ENCODE measurements at regions not wholly inside any gene's neighbourhood (a gene's known extent, or its start where the extent isn't known, plus 50 kb on each side); places are given as distances from the start of the nearest gene placed in this dataset.
"Not testable (repeated sequence)": the region's sequence is repeated elsewhere in the genome, so short reads cannot be mapped to it uniquely, and the experiment has no call there.

DNA sequence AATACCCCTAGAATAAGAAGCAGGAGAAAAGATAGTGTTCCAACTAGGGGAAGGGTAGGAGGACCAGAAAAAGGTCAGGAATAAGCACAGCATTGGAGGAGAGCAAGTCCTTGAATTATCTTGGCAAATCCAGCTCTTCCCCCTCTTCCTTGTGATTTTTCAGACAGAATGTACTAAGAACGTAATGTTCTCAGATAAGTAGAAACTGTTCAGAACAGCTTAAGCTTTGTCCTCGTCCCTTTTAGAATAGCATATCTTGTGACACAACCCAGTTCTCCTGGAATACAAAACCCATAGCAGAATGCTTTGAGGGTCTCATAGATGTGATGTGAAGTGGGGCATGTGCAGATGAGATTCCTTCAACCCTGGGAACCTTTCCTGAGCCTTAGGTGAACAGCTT lies 97.4 kb downstream of the EMB start:
- Histone ChIP-seq H3K27ac (ENCODE audit: low read length) (no peak overlapping the region), H3K4me2 (ENCODE audit: low read length) (no peak overlapping the region), H3K9ac (ENCODE audit: low read length) (no peak overlapping the region), H3K36me3 (ENCODE audit: insufficient read depth, low read length) (no peaks in the 10 kb centered on the region), H3K79me2 (replicated peaks; ENCODE audit: insufficient read depth, low read length) (no peaks in the 10 kb centered on the region), H3K9me3 (ENCODE audit: low read length) (no peaks in the 10 kb centered on the region), H3F3A (ENCODE audit: insufficient read depth, low read length, poor library complexity, severe bottlenecking) (no peaks in the 10 kb centered on the region), H3K9me2 (ENCODE audit: insufficient read depth, low read length) (no peaks in the 10 kb centered on the region), H3K4me3 (ENCODE audit: low read length) (no peak overlapping the region), H4K20me1 (ENCODE audit: insufficient read depth) (no peaks in the 10 kb centered on the region), H3K27me3 (ENCODE audit: insufficient read depth, low read depth, low read length) (no peaks in the 10 kb centered on the region), H2AFZ (ENCODE audit: low read depth, low read length) (no peak overlapping the region)
- TF ChIP-seq SMC3 (conservative IDR thresholded peaks at IDR 0.05; ENCODE audit: poor library complexity) (no peak), POLR2AphosphoS5 (IDR thresholded peaks at IDR 0.05) (no peak), RAD21 (conservative IDR thresholded peaks at IDR 0.05) (no peak), TAF1 (IDR thresholded peaks at IDR 0.05; ENCODE audit: low read depth) (no peak), EZH2 (IDR thresholded peaks at IDR 0.05; ENCODE audit: borderline replicate concordance, insufficient read depth, low read length, poor library complexity, severe bottlenecking) (no peak), MXI1 (conservative IDR thresholded peaks at IDR 0.05; ENCODE audit: poor library complexity, severe bottlenecking) (no peak), EP300 (conservative IDR thresholded peaks at IDR 0.05; ENCODE audit: poor library complexity, severe bottlenecking) (no peak)
- TF ChIP-seq, protein P1, sequence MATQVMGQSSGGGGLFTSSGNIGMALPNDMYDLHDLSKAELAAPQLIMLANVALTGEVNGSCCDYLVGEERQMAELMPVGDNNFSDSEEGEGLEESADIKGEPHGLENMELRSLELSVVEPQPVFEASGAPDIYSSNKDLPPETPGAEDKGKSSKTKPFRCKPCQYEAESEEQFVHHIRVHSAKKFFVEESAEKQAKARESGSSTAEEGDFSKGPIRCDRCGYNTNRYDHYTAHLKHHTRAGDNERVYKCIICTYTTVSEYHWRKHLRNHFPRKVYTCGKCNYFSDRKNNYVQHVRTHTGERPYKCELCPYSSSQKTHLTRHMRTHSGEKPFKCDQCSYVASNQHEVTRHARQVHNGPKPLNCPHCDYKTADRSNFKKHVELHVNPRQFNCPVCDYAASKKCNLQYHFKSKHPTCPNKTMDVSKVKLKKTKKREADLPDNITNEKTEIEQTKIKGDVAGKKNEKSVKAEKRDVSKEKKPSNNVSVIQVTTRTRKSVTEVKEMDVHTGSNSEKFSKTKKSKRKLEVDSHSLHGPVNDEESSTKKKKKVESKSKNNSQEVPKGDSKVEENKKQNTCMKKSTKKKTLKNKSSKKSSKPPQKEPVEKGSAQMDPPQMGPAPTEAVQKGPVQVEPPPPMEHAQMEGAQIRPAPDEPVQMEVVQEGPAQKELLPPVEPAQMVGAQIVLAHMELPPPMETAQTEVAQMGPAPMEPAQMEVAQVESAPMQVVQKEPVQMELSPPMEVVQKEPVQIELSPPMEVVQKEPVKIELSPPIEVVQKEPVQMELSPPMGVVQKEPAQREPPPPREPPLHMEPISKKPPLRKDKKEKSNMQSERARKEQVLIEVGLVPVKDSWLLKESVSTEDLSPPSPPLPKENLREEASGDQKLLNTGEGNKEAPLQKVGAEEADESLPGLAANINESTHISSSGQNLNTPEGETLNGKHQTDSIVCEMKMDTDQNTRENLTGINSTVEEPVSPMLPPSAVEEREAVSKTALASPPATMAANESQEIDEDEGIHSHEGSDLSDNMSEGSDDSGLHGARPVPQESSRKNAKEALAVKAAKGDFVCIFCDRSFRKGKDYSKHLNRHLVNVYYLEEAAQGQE (IDR thresholded peaks at IDR 0.05; ENCODE audit: borderline replicate concordance), result no peak
- TF ChIP-seq, protein P2, sequence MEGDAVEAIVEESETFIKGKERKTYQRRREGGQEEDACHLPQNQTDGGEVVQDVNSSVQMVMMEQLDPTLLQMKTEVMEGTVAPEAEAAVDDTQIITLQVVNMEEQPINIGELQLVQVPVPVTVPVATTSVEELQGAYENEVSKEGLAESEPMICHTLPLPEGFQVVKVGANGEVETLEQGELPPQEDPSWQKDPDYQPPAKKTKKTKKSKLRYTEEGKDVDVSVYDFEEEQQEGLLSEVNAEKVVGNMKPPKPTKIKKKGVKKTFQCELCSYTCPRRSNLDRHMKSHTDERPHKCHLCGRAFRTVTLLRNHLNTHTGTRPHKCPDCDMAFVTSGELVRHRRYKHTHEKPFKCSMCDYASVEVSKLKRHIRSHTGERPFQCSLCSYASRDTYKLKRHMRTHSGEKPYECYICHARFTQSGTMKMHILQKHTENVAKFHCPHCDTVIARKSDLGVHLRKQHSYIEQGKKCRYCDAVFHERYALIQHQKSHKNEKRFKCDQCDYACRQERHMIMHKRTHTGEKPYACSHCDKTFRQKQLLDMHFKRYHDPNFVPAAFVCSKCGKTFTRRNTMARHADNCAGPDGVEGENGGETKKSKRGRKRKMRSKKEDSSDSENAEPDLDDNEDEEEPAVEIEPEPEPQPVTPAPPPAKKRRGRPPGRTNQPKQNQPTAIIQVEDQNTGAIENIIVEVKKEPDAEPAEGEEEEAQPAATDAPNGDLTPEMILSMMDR (IDR thresholded peaks at IDR 0.05; ENCODE audit: poor library complexity, severe bottlenecking), result no peak

DNA sequence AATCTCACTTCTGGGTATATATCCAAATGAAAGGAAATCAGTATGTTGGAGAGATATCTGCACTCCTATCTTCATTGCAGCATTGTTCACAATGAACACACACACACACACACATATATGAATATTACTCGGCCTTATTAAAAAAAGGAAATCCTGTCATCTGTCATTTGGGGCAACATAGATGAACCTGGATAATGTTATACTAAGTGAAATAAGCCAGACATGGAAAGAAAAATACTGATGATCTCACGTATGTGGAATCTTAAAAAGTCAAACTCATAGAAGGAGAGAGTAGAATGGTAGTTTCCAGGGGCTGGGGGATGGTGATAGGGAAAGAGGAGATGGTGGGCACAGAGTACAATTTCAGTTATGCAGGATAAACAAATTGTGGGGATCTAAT lies 100.3 kb downstream of the EMB start:
- Histone ChIP-seq H3K27ac (ENCODE audit: low read length) (no peak overlapping the region), H4K20me1 (ENCODE audit: insufficient read depth) (no peaks in the 10 kb centered on the region), H3K9ac (ENCODE audit: low read length) (no peak overlapping the region), H3K9me2 (ENCODE audit: insufficient read depth, low read length) (no peaks in the 10 kb centered on the region), H3K4me2 (ENCODE audit: low read length) (no peak overlapping the region), H3K4me3 (ENCODE audit: low read length) (no peak overlapping the region), H2AFZ (ENCODE audit: low read depth, low read length) (no peak overlapping the region), H3K27me3 (ENCODE audit: insufficient read depth, low read depth, low read length) (no peaks in the 10 kb centered on the region), H3K79me2 (replicated peaks; ENCODE audit: insufficient read depth, low read length) (no peaks in the 10 kb centered on the region), H3F3A (ENCODE audit: insufficient read depth, low read length, poor library complexity, severe bottlenecking) (no peaks in the 10 kb centered on the region), H3K36me3 (ENCODE audit: insufficient read depth, low read length) (no peaks in the 10 kb centered on the region), H3K9me3 (ENCODE audit: low read length) (no peaks in the 10 kb centered on the region)
- TF ChIP-seq RAD21 (conservative IDR thresholded peaks at IDR 0.05) (no peak), MXI1 (conservative IDR thresholded peaks at IDR 0.05; ENCODE audit: poor library complexity, severe bottlenecking) (no peak), EP300 (conservative IDR thresholded peaks at IDR 0.05; ENCODE audit: poor library complexity, severe bottlenecking) (no peak), TAF1 (IDR thresholded peaks at IDR 0.05; ENCODE audit: low read depth) (no peak), SMC3 (conservative IDR thresholded peaks at IDR 0.05; ENCODE audit: poor library complexity) (no peak), EZH2 (IDR thresholded peaks at IDR 0.05; ENCODE audit: borderline replicate concordance, insufficient read depth, low read length, poor library complexity, severe bottlenecking) (no peak), POLR2AphosphoS5 (IDR thresholded peaks at IDR 0.05) (no peak)
- TF ChIP-seq, protein P1 (IDR thresholded peaks at IDR 0.05; ENCODE audit: borderline replicate concordance), result no peak
- TF ChIP-seq, protein P2 (IDR thresholded peaks at IDR 0.05; ENCODE audit: poor library complexity, severe bottlenecking), result no peak

DNA sequence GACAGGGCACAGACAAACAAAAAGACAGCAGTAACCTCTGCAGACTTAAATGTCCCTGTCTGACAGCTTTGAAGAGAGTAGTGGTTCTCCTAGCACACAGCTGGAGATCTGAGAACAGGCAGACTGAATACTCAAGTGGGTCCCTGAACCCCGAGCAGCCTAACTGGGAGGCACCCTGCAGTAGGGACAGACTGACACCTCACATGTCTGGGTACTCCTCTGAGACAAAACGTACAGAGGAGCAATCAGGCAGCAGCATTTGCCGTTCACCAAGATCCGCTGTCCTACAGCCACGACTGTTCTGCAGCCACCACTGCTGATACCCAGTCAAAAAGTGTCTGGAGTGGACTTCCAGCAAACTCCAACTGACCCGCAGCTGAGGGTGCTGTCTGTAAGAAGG lies 110.5 kb downstream of the EMB start:
- not testable (repeated sequence) for H3K4me2 ChIP-seq (ENCODE audit: low read length); H3K27me3 ChIP-seq (ENCODE audit: insufficient read depth, low read depth, low read length); H3K36me3 ChIP-seq (ENCODE audit: insufficient read depth, low read length); H3K9me2 ChIP-seq (ENCODE audit: insufficient read depth, low read length); H4K20me1 ChIP-seq (ENCODE audit: insufficient read depth); H2AFZ ChIP-seq (ENCODE audit: low read depth, low read length); H3K9ac ChIP-seq (ENCODE audit: low read length); H3K4me3 ChIP-seq (ENCODE audit: low read length); H3K79me2 ChIP-seq (replicated peaks; ENCODE audit: insufficient read depth, low read length); H3K9me3 ChIP-seq (ENCODE audit: low read length); H3F3A ChIP-seq (ENCODE audit: insufficient read depth, low read length, poor library complexity, severe bottlenecking); H3K27ac ChIP-seq (ENCODE audit: low read length)

Data from neural cell (in vitro differentiated cells).